ENCODE measurements at regions not wholly inside any gene's neighbourhood (a gene's known extent, or its start where the extent isn't known, plus 50 kb on each side); places are given as distances from the start of the nearest gene placed in this dataset.

- Histone ChIP-seq H3K27ac (replicated peaks) (no peak overlapping the region), H3K4me3 (replicated peaks; ENCODE audit: insufficient read depth, low read length) (no peak overlapping the region), H3K27me3 (ENCODE audit: insufficient read depth, poor library complexity, severe bottlenecking) (no peaks in the 10 kb centered on the region)
- DNase-seq (ENCODE audit: low read depth in 1 of 2, low spot score in 1 of 2): no peak
- TF ChIP-seq POLR2AphosphoS5 (IDR thresholded peaks at IDR 0.05; ENCODE audit: low read depth) (no peak), SPI1 (IDR thresholded peaks at IDR 0.05; ENCODE audit: borderline replicate concordance, low read depth) (no peak), GABPA (IDR thresholded peaks at IDR 0.05; ENCODE audit: low read depth) (no peak)
- TF ChIP-seq, protein P1, sequence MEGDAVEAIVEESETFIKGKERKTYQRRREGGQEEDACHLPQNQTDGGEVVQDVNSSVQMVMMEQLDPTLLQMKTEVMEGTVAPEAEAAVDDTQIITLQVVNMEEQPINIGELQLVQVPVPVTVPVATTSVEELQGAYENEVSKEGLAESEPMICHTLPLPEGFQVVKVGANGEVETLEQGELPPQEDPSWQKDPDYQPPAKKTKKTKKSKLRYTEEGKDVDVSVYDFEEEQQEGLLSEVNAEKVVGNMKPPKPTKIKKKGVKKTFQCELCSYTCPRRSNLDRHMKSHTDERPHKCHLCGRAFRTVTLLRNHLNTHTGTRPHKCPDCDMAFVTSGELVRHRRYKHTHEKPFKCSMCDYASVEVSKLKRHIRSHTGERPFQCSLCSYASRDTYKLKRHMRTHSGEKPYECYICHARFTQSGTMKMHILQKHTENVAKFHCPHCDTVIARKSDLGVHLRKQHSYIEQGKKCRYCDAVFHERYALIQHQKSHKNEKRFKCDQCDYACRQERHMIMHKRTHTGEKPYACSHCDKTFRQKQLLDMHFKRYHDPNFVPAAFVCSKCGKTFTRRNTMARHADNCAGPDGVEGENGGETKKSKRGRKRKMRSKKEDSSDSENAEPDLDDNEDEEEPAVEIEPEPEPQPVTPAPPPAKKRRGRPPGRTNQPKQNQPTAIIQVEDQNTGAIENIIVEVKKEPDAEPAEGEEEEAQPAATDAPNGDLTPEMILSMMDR (IDR thresholded peaks at IDR 0.05; ENCODE audit: insufficient read depth, low read length): no peak
- TF ChIP-seq, protein P2, sequence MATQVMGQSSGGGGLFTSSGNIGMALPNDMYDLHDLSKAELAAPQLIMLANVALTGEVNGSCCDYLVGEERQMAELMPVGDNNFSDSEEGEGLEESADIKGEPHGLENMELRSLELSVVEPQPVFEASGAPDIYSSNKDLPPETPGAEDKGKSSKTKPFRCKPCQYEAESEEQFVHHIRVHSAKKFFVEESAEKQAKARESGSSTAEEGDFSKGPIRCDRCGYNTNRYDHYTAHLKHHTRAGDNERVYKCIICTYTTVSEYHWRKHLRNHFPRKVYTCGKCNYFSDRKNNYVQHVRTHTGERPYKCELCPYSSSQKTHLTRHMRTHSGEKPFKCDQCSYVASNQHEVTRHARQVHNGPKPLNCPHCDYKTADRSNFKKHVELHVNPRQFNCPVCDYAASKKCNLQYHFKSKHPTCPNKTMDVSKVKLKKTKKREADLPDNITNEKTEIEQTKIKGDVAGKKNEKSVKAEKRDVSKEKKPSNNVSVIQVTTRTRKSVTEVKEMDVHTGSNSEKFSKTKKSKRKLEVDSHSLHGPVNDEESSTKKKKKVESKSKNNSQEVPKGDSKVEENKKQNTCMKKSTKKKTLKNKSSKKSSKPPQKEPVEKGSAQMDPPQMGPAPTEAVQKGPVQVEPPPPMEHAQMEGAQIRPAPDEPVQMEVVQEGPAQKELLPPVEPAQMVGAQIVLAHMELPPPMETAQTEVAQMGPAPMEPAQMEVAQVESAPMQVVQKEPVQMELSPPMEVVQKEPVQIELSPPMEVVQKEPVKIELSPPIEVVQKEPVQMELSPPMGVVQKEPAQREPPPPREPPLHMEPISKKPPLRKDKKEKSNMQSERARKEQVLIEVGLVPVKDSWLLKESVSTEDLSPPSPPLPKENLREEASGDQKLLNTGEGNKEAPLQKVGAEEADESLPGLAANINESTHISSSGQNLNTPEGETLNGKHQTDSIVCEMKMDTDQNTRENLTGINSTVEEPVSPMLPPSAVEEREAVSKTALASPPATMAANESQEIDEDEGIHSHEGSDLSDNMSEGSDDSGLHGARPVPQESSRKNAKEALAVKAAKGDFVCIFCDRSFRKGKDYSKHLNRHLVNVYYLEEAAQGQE (IDR thresholded peaks at IDR 0.05; ENCODE audit: insufficient replicate concordance, low read depth): no peak
These were observed 90.8 kb upstream of the PMFBP1 start for GRCh38 chr16:72262711-72263110.

- H3K27ac ChIP-seq (replicated peaks): no peak overlapping the region
- no peaks in the 10 kb centered on the region for H3K27me3 ChIP-seq (ENCODE audit: insufficient read depth, poor library complexity, severe bottlenecking)
- no peak for DNase-seq (ENCODE audit: low read depth in 1 of 2, low spot score in 1 of 2)
- no peak overlapping the region for H3K4me3 ChIP-seq (replicated peaks; ENCODE audit: insufficient read depth, low read length)
- TF ChIP-seq POLR2AphosphoS5 (IDR thresholded peaks at IDR 0.05; ENCODE audit: low read depth): no peak
- TF ChIP-seq SPI1 (IDR thresholded peaks at IDR 0.05; ENCODE audit: borderline replicate concordance, low read depth): no peak
- TF ChIP-seq GABPA (IDR thresholded peaks at IDR 0.05; ENCODE audit: low read depth): no peak
- TF ChIP-seq, protein P1 (IDR thresholded peaks at IDR 0.05; ENCODE audit: insufficient read depth, low read length): no peak
- TF ChIP-seq, protein P2 (IDR thresholded peaks at IDR 0.05; ENCODE audit: insufficient replicate concordance, low read depth): no peak
These were observed 89.2 kb upstream of the PMFBP1 start for GRCh38 chr16:72261127-72261526.

- no peak overlapping the region for H3K27ac ChIP-seq (replicated peaks)
- TF ChIP-seq, protein P1 (IDR thresholded peaks at IDR 0.05; ENCODE audit: insufficient read depth, low read length): no peak
- TF ChIP-seq GABPA (IDR thresholded peaks at IDR 0.05; ENCODE audit: low read depth): no peak
- TF ChIP-seq SPI1 (IDR thresholded peaks at IDR 0.05; ENCODE audit: borderline replicate concordance, low read depth): no peak
- TF ChIP-seq, protein P2 (IDR thresholded peaks at IDR 0.05; ENCODE audit: insufficient replicate concordance, low read depth): no peak
- no peak for TF ChIP-seq POLR2AphosphoS5 (IDR thresholded peaks at IDR 0.05; ENCODE audit: low read depth)
- H3K4me3 ChIP-seq (replicated peaks; ENCODE audit: insufficient read depth, low read length): no peak overlapping the region
- DNase-seq (ENCODE audit: low read depth in 1 of 2, low spot score in 1 of 2): no peak
- H3K27me3 ChIP-seq (ENCODE audit: insufficient read depth, poor library complexity, severe bottlenecking): no peaks in the 10 kb centered on the region
These were observed 84.6 kb upstream of the PMFBP1 start for GRCh38 chr16:72256398-72257066.

Data from HL-60 (cell line).